ENCODE measurements at regions not wholly inside any gene's neighbourhood (a gene's known extent, or its start where the extent isn't known, plus 50 kb on each side); places are given as distances from the start of the nearest gene placed in this dataset.

GRCh38 chr2:226601881-226602662, 197.5 kb downstream of the IRS1 start:
- TF ChIP-seq CTCF (conservative IDR thresholded peaks at IDR 0.05; ENCODE audit: low read depth, low read length) = no peak
- TF ChIP-seq EZH2 (IDR thresholded peaks at IDR 0.05; ENCODE audit: borderline replicate concordance, low read depth, low read length, poor library complexity, severe bottlenecking) = no peak

Measured in A673 (cell line).